SK-N-SH (cell line): ENCODE measurements at regions not wholly inside any gene's neighbourhood (a gene's known extent, or its start where the extent isn't known, plus 50 kb on each side); places are given as distances from the start of the nearest gene placed in this dataset.
A peak's percentile ranks its signal among the peaks of the same experiment; 100 is the strongest.

ENCODE experiments used
- CTCF ChIA-PET: fragments of 300-600, 350-600 bp; formaldehyde crosslinking; extraction: SDS; loops from one replicate; lab custom pipeline; 2021; lab: Yijun Ruan, JAX
- POLR2A ChIA-PET: fragments of 350-600 bp; sonication (Branson Sonifier 250); formaldehyde crosslinking; extraction: SDS; loops from one replicate; lab custom pipeline; 2020; ENCODE audit warnings: antibody characterized with exemption, inconsistent platforms; lab: Yijun Ruan, JAX
- DNase-seq: peaks from one replicate; pipeline ENCODE4 v3.0.0; 2012
- H2AFZ ChIP-seq: fragments of 200-600 bp; sonication (generic); 2 replicates; pipeline ENCODE4 v1.8.1; 2016; ENCODE audit warnings: antibody characterized with exemption, mild to moderate bottlenecking, low read depth
- H3F3A ChIP-seq: fragments of 200-600 bp; sonication (generic); replicated peaks from 2 replicates; pipeline ENCODE3; 2016; ENCODE audit warnings: antibody characterized with exemption, mild to moderate bottlenecking; ENCODE audit not compliant: insufficient read depth
- H3K27ac ChIP-seq, 2 experiments: fragments of 200-500 bp in 1 of 2; fragments of 200-600 bp in 1 of 2; sonication (Bioruptor generic) in 1 of 2; sonication (generic), shearing (Covaris generic) in 1 of 2; 2 replicates each; pipeline versions ENCODE4 v1.5.1 to v1.6.1; 2014 to 2016; ENCODE audit warnings: low read depth in 2 of 2, inconsistent platforms in 1 of 2, low read length in 1 of 2, mild to moderate bottlenecking in 1 of 2, mixed read lengths in 1 of 2
- H3K27me3 ChIP-seq: fragments of 200-600 bp; sonication (generic), shearing (Covaris generic); 2 replicates; pipeline ENCODE4 v1.6.1; 2016; ENCODE audit warnings: mixed run types; ENCODE audit not compliant: insufficient read depth
- H3K36me3 ChIP-seq, 2 experiments: fragments of 200-500 bp in 1 of 2; fragments of 200-600 bp in 1 of 2; sonication (Bioruptor generic) in 1 of 2; sonication (generic) in 1 of 2; replicated peaks in 1 of 2; 2 replicates each; pipeline versions ENCODE3 to v1.5.1; 2014 to 2016; ENCODE audit warnings: low read length in 1 of 2, mild to moderate bottlenecking in 1 of 2; ENCODE audit not compliant: insufficient read depth in 2 of 2, control insufficient read depth in 1 of 2
- H3K4me1 ChIP-seq, 2 experiments: fragments of 200-500 bp in 1 of 2; fragments of 200-600 bp in 1 of 2; sonication (Bioruptor generic) in 1 of 2; sonication (generic), shearing (Covaris generic) in 1 of 2; 2 replicates each; pipeline versions ENCODE4 v1.5.1 to v1.6.1; 2014 to 2016; ENCODE audit warnings: low read depth in 1 of 2, low read length in 1 of 2, mixed run types in 1 of 2; ENCODE audit not compliant: insufficient read depth in 2 of 2, control insufficient read depth in 1 of 2
- H3K4me2 ChIP-seq: fragments of 200-600 bp; sonication (generic), shearing (Covaris generic); 2 replicates; pipeline ENCODE4 v1.6.1; 2017; ENCODE audit warnings: mixed run types
- H3K4me3 ChIP-seq, 2 experiments: fragments of 200-500 bp in 1 of 2; fragments of 200-600 bp in 1 of 2; sonication (Bioruptor generic) in 1 of 2; sonication (generic), shearing (Covaris generic) in 1 of 2; 2 replicates each; pipeline versions ENCODE4 v1.5.1 to v1.8.1; 2014 to 2016; ENCODE audit warnings: low read depth in 2 of 2, inconsistent platforms in 1 of 2, low read length in 1 of 2, mild to moderate bottlenecking in 1 of 2, mixed read lengths in 1 of 2, moderate library complexity in 1 of 2
- H3K79me2 ChIP-seq: fragments of 200-600 bp; sonication (generic); 2 replicates; pipeline ENCODE4 v1.8.1; 2017; ENCODE audit warnings: mild to moderate bottlenecking; ENCODE audit not compliant: insufficient read depth
- H3K9ac ChIP-seq: fragments of 200-600 bp; sonication (generic); 2 replicates; pipeline ENCODE4 v1.6.1; 2017; ENCODE audit warnings: mixed run types
- H3K9me2 ChIP-seq: fragments of 200-600 bp; sonication (generic); 2 replicates; pipeline ENCODE4 v1.6.1; 2017; ENCODE audit warnings: mixed run types
- H3K9me3 ChIP-seq: fragments of 200-600 bp; sonication (generic); 2 replicates; pipeline ENCODE4 v1.6.1; 2017; ENCODE audit warnings: mixed run types, mild to moderate bottlenecking, moderate library complexity
- H4K20me1 ChIP-seq: fragments of 200-600 bp; sonication (generic); 2 replicates; pipeline ENCODE4 v1.6.1; 2017; ENCODE audit warnings: mild to moderate bottlenecking, mixed run types; ENCODE audit not compliant: insufficient read depth
- CTCF ChIP-seq: fragments of 200-600 bp; sonication (generic); IDR thresholded peaks from 2 replicates; pipeline ENCODE4 v1.6.1; 2017; ENCODE audit warnings: antibody characterized with exemption, mild to moderate bottlenecking, moderate library complexity
- ELF1 ChIP-seq: IDR thresholded peaks from 2 replicates; pipeline ENCODE4 v1.4.0; 2012
- EP300 ChIP-seq, 2 experiments: IDR thresholded peaks; 2 replicates each; pipeline versions ENCODE4 v1.4.0 to v1.6.1; 2012; ENCODE audit warnings: borderline replicate concordance in 1 of 2, low read depth in 1 of 2, low read length in 1 of 2
- FOXJ3 ChIP-seq: sonication (generic); formaldehyde crosslinking; IDR thresholded peaks from 2 replicates; pipeline ENCODE4 v1.5.1; 2020; ENCODE audit warnings: mild to moderate bottlenecking, missing genetic modification reagents
- FOXM1 ChIP-seq: IDR thresholded peaks from 2 replicates; pipeline ENCODE4 v1.4.0; 2012; ENCODE audit warnings: low read depth, mild to moderate bottlenecking
- GABPA ChIP-seq: IDR thresholded peaks from 2 replicates; pipeline ENCODE4 v1.4.0; 2012; ENCODE audit warnings: low read depth, mild to moderate bottlenecking
- IRF3 ChIP-seq: fragments of 150-350 bp; IDR thresholded peaks from 2 replicates; pipeline ENCODE4 v1.6.1; 2016; ENCODE audit warnings: mild to moderate bottlenecking, low read depth, low read length
- JUND ChIP-seq: IDR thresholded peaks from 2 replicates; pipeline ENCODE4 v1.4.0; 2012
- MAX ChIP-seq: IDR thresholded peaks from 2 replicates; pipeline ENCODE4 v1.4.0; 2012; ENCODE audit warnings: low read depth
- MXI1 ChIP-seq: IDR thresholded peaks from 2 replicates; pipeline ENCODE4 v1.6.1; 2012; ENCODE audit warnings: mild to moderate bottlenecking, low read depth, low read length, improper control_type of control experiment
- NFIC ChIP-seq: IDR thresholded peaks from 2 replicates; pipeline ENCODE4 v1.4.0; 2012; ENCODE audit warnings: borderline replicate concordance
- NRF1 ChIP-seq: IDR thresholded peaks from 2 replicates; pipeline ENCODE4 v1.6.1; 2012; ENCODE audit warnings: low read depth, mild to moderate bottlenecking, low read length
- PBX3 ChIP-seq: IDR thresholded peaks from 2 replicates; pipeline ENCODE4; 2012
- POLR2AphosphoS5 ChIP-seq: IDR thresholded peaks from 2 replicates; pipeline ENCODE4 v1.6.1; 2012; ENCODE audit warnings: low read depth, low read length
- RAD21 ChIP-seq: IDR thresholded peaks from 2 replicates; pipeline ENCODE4 v1.6.1; 2012; ENCODE audit warnings: mild to moderate bottlenecking, low read length
- RCOR1 ChIP-seq: fragments of 150-350 bp; IDR thresholded peaks from 2 replicates; pipeline ENCODE4 v1.6.1; 2017; ENCODE audit warnings: antibody characterized with exemption, low read length
- RXRA ChIP-seq: IDR thresholded peaks from 2 replicates; pipeline ENCODE4 v1.4.0; 2012; ENCODE audit warnings: low read depth, mild to moderate bottlenecking, borderline replicate concordance
- TEAD4 ChIP-seq: IDR thresholded peaks from 2 replicates; pipeline ENCODE4 v1.4.0; 2012; ENCODE audit warnings: mild to moderate bottlenecking, borderline replicate concordance; ENCODE audit not compliant: insufficient read depth
- USF1 ChIP-seq: IDR thresholded peaks from 2 replicates; pipeline ENCODE4 v1.4.0; 2012; ENCODE audit warnings: low read depth, borderline replicate concordance
- USF2 ChIP-seq: fragments of 150-350 bp; IDR thresholded peaks from 2 replicates; pipeline ENCODE4 v1.6.1; 2017; ENCODE audit warnings: antibody characterized with exemption, low read length, low read depth, borderline replicate concordance
- WGBS: methylation state at CpG from one replicate; pipeline ENCODE4 v1.1.6; 2017; ENCODE audit warnings: low lambda C conversion rate; 5-methylcytosine and 5-hydroxymethylcytosine counted together

GRCh38 chr13:40273253-40274025 is 393.0 kb downstream of the FOXO1 start:
- WGBS = 96% methylated on average over 11 of the region's 11 CpGs
- ChIA-PET CTCF (no interaction called here), POLR2A (no interaction called here)
- Histone ChIP-seq H3K9me3 (no peaks in the 10 kb centered on the region), H3K4me1 (peaks cover 0 to 24% of the 10 kb centered on the region in 2 experiments; a peak in 3 of 4 replicates), H3K79me2 (no peaks in the 10 kb centered on the region), H3K4me2 (peak overlapping the region; percentile 53), H3K4me3 (no peak overlapping the region), H4K20me1 (no peaks in the 10 kb centered on the region), H3K9ac (no peak overlapping the region), H3K36me3 (no peaks in the 10 kb centered on the region), H3F3A (peaks cover 17% of the 10 kb centered on the region), H3K27me3 (no peaks in the 10 kb centered on the region), H3K9me2 (no peaks in the 10 kb centered on the region), H3K27ac (no peak overlapping the region), H2AFZ (no peak overlapping the region)
- DNase-seq = no peak
- no peak for TF ChIP-seq RXRA
- no peak for TF ChIP-seq NRF1
- TF ChIP-seq POLR2AphosphoS5 = no peak
- no peak for TF ChIP-seq CTCF
- no peak for TF ChIP-seq IRF3
- TF ChIP-seq JUND = no peak
- TF ChIP-seq FOXM1 = no peak
- TF ChIP-seq RAD21 = no peak
- no peak for TF ChIP-seq ELF1
- no peak for TF ChIP-seq TEAD4
- no peak for TF ChIP-seq GABPA
- TF ChIP-seq FOXJ3 = no peak
- no peak for TF ChIP-seq PBX3
- no peak for TF ChIP-seq MXI1
- TF ChIP-seq RCOR1 = no peak

- peaks cover 0 to 24% of the 10 kb centered on the region in 2 experiments; a peak in 3 of 4 replicates for H3K4me1 ChIP-seq
- no peaks in the 10 kb centered on the region for H3K9me2 ChIP-seq
- no peak overlapping the region for H3K4me3 ChIP-seq
- no peak for DNase-seq
- TF ChIP-seq MAX (no peak), JUND (no peak), RAD21 (no peak), NFIC (no peak), MXI1 (no peak), FOXJ3 (no peak), ELF1 (no peak), EP300 (IDR thresholded peaks at IDR 0.05; ENCODE audit: borderline replicate concordance in 1 of 2, low read depth in 1 of 2, low read length in 1 of 2) (no peak), GABPA (no peak), USF2 (no peak), USF1 (no peak)
- H3K36me3 ChIP-seq = no peaks in the 10 kb centered on the region
- H3K4me2 ChIP-seq = no peak overlapping the region
- no peaks in the 10 kb centered on the region for H3K27me3 ChIP-seq
- peaks cover 17% of the 10 kb centered on the region for H3F3A ChIP-seq
- ChIA-PET POLR2A (no interaction called here), CTCF (no interaction called here)
- no peaks in the 10 kb centered on the region for H4K20me1 ChIP-seq
- no peaks in the 10 kb centered on the region for H3K79me2 ChIP-seq
- H3K9ac ChIP-seq = no peak overlapping the region
- H2AFZ ChIP-seq = no peak overlapping the region
- no peak overlapping the region for H3K27ac ChIP-seq
- no peaks in the 10 kb centered on the region for H3K9me3 ChIP-seq
- WGBS = 86% methylated on average over 3 of the region's 3 CpGs
Observed at GRCh38 chr13:40274103-40274502, 392.3 kb downstream of the FOXO1 start.
